T-cell (primary cell): ENCODE measurements at regions not wholly inside any gene's neighbourhood (a gene's known extent, or its start where the extent isn't known, plus 50 kb on each side); places are given as distances from the start of the nearest gene placed in this dataset.

Source experiments
- ATAC-seq, 4 experiments: fragments of 200-7000 bp in 3 of 4; fragments of 150-1000 bp in 1 of 4; cut with Tn5 transposase; replicated peaks in 1 of 4; 1 replicate in 3 of 4; 2 replicates in 1 of 4; pipeline ENCODE4 v1.10.0; 2021; ENCODE audit warnings: moderate library complexity in 3 of 4, mild to moderate bottlenecking in 2 of 4, moderate number of reproducible peaks in 1 of 4
- CTCF ChIA-PET, 2 donors: fragments of 300-600 bp; sonication (Branson Sonifier 250); formaldehyde crosslinking; loops; one replicate each; lab custom pipeline; 2022; ENCODE audit warnings: antibody characterized with exemption in 2 of 2; lab: Charles Lee
- POLR2A ChIA-PET, 2 donors: fragments of 300-600 bp; sonication (Branson Sonifier 250); formaldehyde crosslinking; loops; one replicate each; lab custom pipeline; 2022; ENCODE audit warnings: antibody characterized with exemption in 2 of 2; lab: Charles Lee
- DNase-seq, 35 experiments: peaks; one replicate each; pipeline versions ENCODE4 v3.0.0 to v3.0.0-alpha.2; 2013 to 2023
- H3K27ac ChIP-seq: one replicate; pipeline ENCODE4 v1.5.1; 2013; ENCODE audit warnings: low read length
- H3K27me3 ChIP-seq, 2 experiments: replicated peaks in 1 of 2; 1 replicate in 1 of 2; 2 replicates in 1 of 2; pipeline versions ENCODE4 v1.6.1 to v1.7.0; 2013; ENCODE audit warnings: low read length in 1 of 2, mixed read lengths in 1 of 2; ENCODE audit not compliant: control insufficient read depth in 2 of 2, insufficient read depth in 2 of 2; ENCODE audit errors: extremely low read depth in 1 of 2
- H3K36me3 ChIP-seq, 2 donors: 1 replicate in 1 of 2; 2 replicates in 1 of 2; pipeline versions ENCODE4 v1.6.1 to v1.7.0; 2013; ENCODE audit warnings: low read length in 1 of 2; ENCODE audit not compliant: control insufficient read depth in 2 of 2, insufficient read depth in 1 of 2; ENCODE audit errors: extremely low read depth in 1 of 2
- H3K4me1 ChIP-seq, 2 experiments: 1 replicate in 1 of 2; 2 replicates in 1 of 2; pipeline versions ENCODE4 v1.6.1 to v1.7.0; 2013; ENCODE audit warnings: low read length in 2 of 2, mixed read lengths in 1 of 2; ENCODE audit not compliant: insufficient read depth in 2 of 2, control insufficient read depth in 1 of 2; ENCODE audit errors: extremely low read depth in 1 of 2
- H3K4me3 ChIP-seq, 2 donors: 1 replicate in 1 of 2; 2 replicates in 1 of 2; pipeline versions ENCODE4 v1.5.1 to v1.7.0; 2013; ENCODE audit warnings: mild to moderate bottlenecking in 2 of 2, low read length in 1 of 2, moderate library complexity in 1 of 2; ENCODE audit not compliant: control insufficient read depth in 1 of 2; ENCODE audit errors: extremely low read depth in 1 of 2
- H3K9me3 ChIP-seq: 2 replicates; pipeline ENCODE4 v1.7.0; 2013
- H3K27ac Mint-ChIP-seq, 2 donors: one replicate each; pipeline ENCODE4 v1.8.0; 2020 to 2021; ENCODE audit warnings: mild to moderate bottlenecking in 2 of 2, mixed read lengths in 2 of 2
- H3K27me3 Mint-ChIP-seq, 2 donors: one replicate each; pipeline ENCODE4 v1.8.0; 2021 to 2022; ENCODE audit warnings: mixed read lengths in 2 of 2
- H3K36me3 Mint-ChIP-seq: one replicate; pipeline ENCODE4 v1.8.0; 2021; ENCODE audit warnings: mixed read lengths
- H3K4me1 Mint-ChIP-seq, 3 donors: one replicate each; pipeline ENCODE4 v1.8.0; 2020 to 2022; ENCODE audit warnings: mixed read lengths in 3 of 3, mild to moderate bottlenecking in 1 of 3
- H3K4me3 Mint-ChIP-seq, 3 donors: one replicate each; pipeline ENCODE4 v1.8.0; 2020 to 2022; ENCODE audit warnings: mild to moderate bottlenecking in 3 of 3, mixed read lengths in 3 of 3, moderate library complexity in 3 of 3
- H3K9me3 Mint-ChIP-seq, 3 donors: one replicate each; pipeline ENCODE4 v1.8.0; 2020 to 2022; ENCODE audit warnings: mixed read lengths in 3 of 3
- WGBS: methylation state at CpG from one replicate; pipeline ENCODE4 v1.1.5; 2013; ENCODE audit warnings: missing lambda C conversion rate; ENCODE audit not compliant: insufficient coverage; 5-methylcytosine and 5-hydroxymethylcytosine counted together

DNA sequence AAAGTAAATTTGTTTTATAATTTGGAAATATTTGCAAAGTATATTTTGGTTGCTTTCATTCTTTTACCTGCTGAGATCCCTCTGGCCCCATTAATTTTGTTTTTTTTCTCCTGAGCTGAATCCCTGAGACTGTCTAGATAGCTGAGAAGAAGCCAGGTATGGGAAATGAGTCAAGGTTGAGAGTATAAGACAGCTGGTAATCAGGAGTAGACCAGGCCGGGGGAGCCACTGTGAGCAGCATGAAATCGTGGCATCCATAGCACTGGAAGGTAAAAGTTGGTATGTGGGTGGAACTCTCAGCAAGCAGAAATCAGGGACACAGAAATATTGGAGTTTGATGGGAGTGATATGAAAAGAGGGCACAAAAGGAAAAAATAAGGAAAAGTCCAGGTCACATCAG lies 164.5 kb downstream of the FHIP1A start:
- H3K9me3 ChIP-seq: no peaks in the 10 kb centered on the region
- POLR2A ChIA-PET: no interaction called here
- no peak for DNase-seq
- WGBS: 83% methylated on average over 2 of the region's 2 CpGs
- ATAC-seq: no peak
- H3K27ac Mint-ChIP-seq: no peak overlapping the region
- peaks cover 2 to 4% of the 10 kb centered on the region in 2 experiments for H3K27me3 ChIP-seq
- no peak overlapping the region for H3K27ac ChIP-seq
- H3K4me3 ChIP-seq: no peak overlapping the region
- no peaks in the 10 kb centered on the region for H3K4me1 ChIP-seq
- CTCF ChIA-PET: no interaction called here
- H3K27me3 Mint-ChIP-seq: peaks cover 9 to 19% of the 10 kb centered on the region in 2 donors
- no peaks in the 10 kb centered on the region for H3K36me3 ChIP-seq
- H3K4me1 Mint-ChIP-seq: no peaks in the 10 kb centered on the region
- H3K4me3 Mint-ChIP-seq: no peak overlapping the region
- no peaks in the 10 kb centered on the region for H3K9me3 Mint-ChIP-seq
- H3K36me3 Mint-ChIP-seq: no peaks in the 10 kb centered on the region

DNA sequence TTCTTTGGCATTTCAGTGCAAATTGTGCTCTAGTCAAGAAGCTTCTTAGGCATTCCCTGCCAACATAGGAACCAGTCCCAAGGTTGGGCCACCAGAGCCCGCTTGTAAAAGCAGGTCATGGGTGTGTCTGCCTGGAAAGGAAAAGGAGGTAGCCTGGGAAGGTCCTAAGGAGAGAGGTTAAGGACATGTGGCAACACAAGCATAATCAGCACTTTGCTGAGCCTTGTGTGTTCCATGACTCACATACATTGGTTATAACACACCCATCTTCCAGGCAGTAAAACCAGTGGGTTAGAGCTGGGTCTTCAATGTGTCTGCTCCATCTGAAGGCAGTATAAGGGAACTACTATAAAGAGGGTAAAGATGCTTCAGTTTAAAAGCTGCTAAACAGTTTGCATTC lies 165.0 kb downstream of the FHIP1A start:
- Mint-ChIP-seq H3K9me3 (no peaks in the 10 kb centered on the region), H3K4me3 (no peak overlapping the region), H3K27ac (no peak overlapping the region), H3K27me3 (peaks cover 4 to 15% of the 10 kb centered on the region in 2 donors), H3K4me1 (no peaks in the 10 kb centered on the region), H3K36me3 (no peaks in the 10 kb centered on the region)
- DNase-seq (no peak), ATAC-seq (no peak)
- no peak overlapping the region for H3K27ac ChIP-seq
- ChIA-PET CTCF (no interaction called here), POLR2A (no interaction called here)
- no peaks in the 10 kb centered on the region for H3K36me3 ChIP-seq
- H3K4me3 ChIP-seq: no peak overlapping the region
- WGBS: 83% methylated on average over 1 of the region's 1 CpG
- H3K27me3 ChIP-seq: peaks cover under 1 to 2% of the 10 kb centered on the region in 2 experiments
- no peaks in the 10 kb centered on the region for H3K9me3 ChIP-seq
- H3K4me1 ChIP-seq: no peaks in the 10 kb centered on the region

DNA sequence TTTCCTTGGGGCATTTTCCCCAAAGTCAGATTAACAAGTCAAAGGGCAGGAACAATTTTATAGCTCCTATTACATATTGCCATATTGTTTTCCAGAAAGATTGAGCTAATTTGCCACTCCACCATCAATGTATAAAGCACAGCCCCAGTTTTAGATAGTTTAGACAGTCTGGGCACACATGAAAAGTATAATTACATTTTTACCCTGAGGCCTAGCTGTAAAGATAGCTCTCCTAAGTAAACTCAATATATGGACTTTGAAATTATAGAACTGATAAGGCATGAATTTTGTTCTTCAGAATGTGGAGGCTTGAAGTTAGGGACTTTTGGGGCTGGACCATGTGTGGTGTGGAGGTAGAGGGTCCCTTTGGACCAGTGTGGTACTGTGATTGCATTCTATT lies 166.0 kb downstream of the FHIP1A start:
- Histone ChIP-seq H3K4me3 (no peak overlapping the region), H3K27me3 (no peaks in the 10 kb centered on the region), H3K27ac (no peak overlapping the region), H3K9me3 (no peaks in the 10 kb centered on the region), H3K36me3 (no peaks in the 10 kb centered on the region), H3K4me1 (no peaks in the 10 kb centered on the region)
- Mint-ChIP-seq H3K27ac (no peak overlapping the region), H3K9me3 (no peaks in the 10 kb centered on the region), H3K36me3 (no peaks in the 10 kb centered on the region), H3K4me3 (no peak overlapping the region), H3K27me3 (peaks cover 4 to 15% of the 10 kb centered on the region in 2 donors), H3K4me1 (no peaks in the 10 kb centered on the region)
- CTCF ChIA-PET: no interaction called here
- DNase-seq (no peak), ATAC-seq (no peak)
- POLR2A ChIA-PET: no interaction called here

DNA sequence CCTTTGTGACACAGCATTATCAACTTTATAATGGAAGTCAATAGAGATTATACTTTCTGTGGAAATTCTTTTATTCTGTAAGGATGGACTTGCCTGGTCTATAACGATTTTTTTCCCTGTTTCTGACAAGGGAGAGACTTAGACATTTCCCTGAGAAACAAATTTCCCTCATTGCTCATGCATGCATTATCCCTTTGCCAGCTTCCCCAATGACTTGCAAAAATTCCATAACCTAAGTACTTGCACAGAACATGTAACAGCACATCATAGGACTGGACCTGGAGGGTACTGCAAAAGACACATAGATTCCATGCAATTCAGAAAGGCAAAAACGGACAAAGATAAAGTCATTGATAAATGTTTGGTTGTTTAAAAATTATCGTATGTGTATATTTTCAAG lies 166.7 kb downstream of the FHIP1A start:
- Histone ChIP-seq H3K4me1 (no peaks in the 10 kb centered on the region), H3K27ac (no peak overlapping the region), H3K27me3 (no peaks in the 10 kb centered on the region), H3K4me3 (no peak overlapping the region), H3K9me3 (no peaks in the 10 kb centered on the region), H3K36me3 (no peaks in the 10 kb centered on the region)
- CTCF ChIA-PET: no interaction called here
- Mint-ChIP-seq H3K4me1 (no peaks in the 10 kb centered on the region), H3K4me3 (no peak overlapping the region), H3K36me3 (no peaks in the 10 kb centered on the region), H3K27ac (no peak overlapping the region), H3K9me3 (no peaks in the 10 kb centered on the region), H3K27me3 (peaks cover 3 to 13% of the 10 kb centered on the region in 2 donors)
- POLR2A ChIA-PET: no interaction called here
- no peak for DNase-seq
- WGBS: 100% methylated on average over 3 of the region's 3 CpGs
- no peak for ATAC-seq

DNA sequence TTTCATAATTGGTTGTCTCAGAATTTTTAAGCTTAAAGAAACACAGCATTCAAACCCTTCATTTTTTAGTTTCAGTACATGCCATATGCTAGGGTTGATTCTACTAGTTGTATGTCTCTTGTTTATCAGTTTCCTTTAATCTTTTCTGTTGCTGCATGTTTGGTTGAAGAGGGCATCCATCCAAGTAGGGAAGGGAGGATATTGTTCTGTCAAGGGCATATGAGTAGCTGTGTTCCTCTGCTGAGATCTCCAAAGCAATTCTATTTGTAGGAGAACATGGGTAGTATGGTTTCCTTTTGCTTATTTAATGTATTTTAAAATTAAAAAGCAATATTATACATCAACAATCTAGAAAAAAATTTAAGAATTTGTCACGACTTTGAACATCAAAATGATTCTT lies 167.7 kb downstream of the FHIP1A start:
- Histone ChIP-seq H3K4me1 (no peaks in the 10 kb centered on the region), H3K36me3 (no peaks in the 10 kb centered on the region), H3K27me3 (no peaks in the 10 kb centered on the region), H3K9me3 (no peaks in the 10 kb centered on the region), H3K4me3 (no peak overlapping the region), H3K27ac (no peak overlapping the region)
- H3K27me3 Mint-ChIP-seq: peaks cover 3 to 13% of the 10 kb centered on the region in 2 donors
- ATAC-seq (no peak), DNase-seq (no peak)
- no peaks in the 10 kb centered on the region for H3K36me3 Mint-ChIP-seq
- WGBS: no CpG with 5 or more reads among the region's 1 CpG
- H3K4me1 Mint-ChIP-seq: no peaks in the 10 kb centered on the region
- ChIA-PET POLR2A (no interaction called here), CTCF (interaction anchor here in 1 of 2 donors (0.6 kb wide), 1 partner anchor 822 kb away, joined by 3 read pairs; no protein-coding TSS in a partner anchor)
- no peak overlapping the region for H3K4me3 Mint-ChIP-seq
- H3K27ac Mint-ChIP-seq: no peak overlapping the region
- H3K9me3 Mint-ChIP-seq: no peaks in the 10 kb centered on the region

DNA sequence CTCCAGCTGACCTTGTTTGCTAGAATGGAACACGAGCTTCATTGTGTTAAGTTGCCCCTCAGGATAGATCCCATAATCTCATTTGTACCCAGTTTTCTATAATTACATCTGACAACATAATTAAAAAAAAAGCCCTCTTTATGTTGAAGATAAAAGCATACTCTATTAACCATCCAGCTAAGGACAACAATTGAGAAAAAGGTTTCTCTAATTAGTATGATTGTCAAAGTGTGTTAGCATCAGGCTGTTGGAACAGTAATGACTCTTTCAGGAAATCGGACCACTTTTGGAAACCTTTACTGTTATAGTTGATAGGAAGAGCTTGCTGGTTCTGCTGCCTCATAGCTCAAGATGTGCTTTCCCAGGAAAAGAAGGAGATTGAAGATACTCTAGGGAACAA lies 172.6 kb downstream of the FHIP1A start:
- peaks cover 5 to 22% of the 10 kb centered on the region in 2 donors for H3K27me3 Mint-ChIP-seq
- H3K4me3 ChIP-seq: no peak overlapping the region
- H3K27ac ChIP-seq: no peak overlapping the region
- H3K9me3 Mint-ChIP-seq: no peaks in the 10 kb centered on the region
- no peaks in the 10 kb centered on the region for H3K27me3 ChIP-seq
- DNase-seq: no peak
- H3K4me1 Mint-ChIP-seq: no peaks in the 10 kb centered on the region
- ChIA-PET CTCF (no interaction called here), POLR2A (no interaction called here)
- no peaks in the 10 kb centered on the region for H3K4me1 ChIP-seq
- ATAC-seq: no peak
- no peaks in the 10 kb centered on the region for H3K36me3 Mint-ChIP-seq
- WGBS: 100% methylated on average over 1 of the region's 2 CpGs
- H3K27ac Mint-ChIP-seq: no peak overlapping the region
- no peaks in the 10 kb centered on the region for H3K36me3 ChIP-seq
- no peak overlapping the region for H3K4me3 Mint-ChIP-seq
- H3K9me3 ChIP-seq: no peaks in the 10 kb centered on the region

DNA sequence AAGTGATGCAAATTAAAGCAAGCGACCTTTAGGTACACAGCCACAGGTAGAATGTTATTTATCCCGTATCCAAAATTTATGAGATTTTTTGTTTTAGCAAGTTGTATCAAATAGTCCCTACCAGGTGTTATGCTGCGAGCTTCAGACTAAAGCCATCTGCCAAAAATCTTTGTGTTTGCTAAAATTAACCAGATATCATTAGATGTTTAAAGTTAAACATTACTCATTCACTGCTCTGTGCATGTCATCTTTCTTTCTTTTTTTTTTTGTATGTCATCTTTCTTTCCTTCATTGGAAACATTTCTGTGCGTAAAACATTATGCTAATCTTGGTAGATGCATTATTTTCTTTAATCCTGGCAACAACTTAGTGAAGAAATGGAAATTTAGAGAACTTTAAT lies 173.1 kb downstream of the FHIP1A start:
- Mint-ChIP-seq H3K27ac (no peak overlapping the region), H3K36me3 (no peaks in the 10 kb centered on the region), H3K9me3 (no peaks in the 10 kb centered on the region), H3K27me3 (peaks cover 5 to 22% of the 10 kb centered on the region in 2 donors), H3K4me3 (no peak overlapping the region), H3K4me1 (no peaks in the 10 kb centered on the region)
- Histone ChIP-seq H3K27me3 (no peaks in the 10 kb centered on the region), H3K9me3 (no peaks in the 10 kb centered on the region), H3K4me1 (no peaks in the 10 kb centered on the region), H3K4me3 (no peak overlapping the region), H3K27ac (no peak overlapping the region), H3K36me3 (no peaks in the 10 kb centered on the region)
- ATAC-seq (no peak), DNase-seq (no peak)
- no CpG with 5 or more reads among the region's 4 CpGs for WGBS
- POLR2A ChIA-PET: no interaction called here
- CTCF ChIA-PET: no interaction called here
